Ovary (tissue), 3 donors: ENCODE measurements at regions not wholly inside any gene's neighbourhood (a gene's known extent, or its start where the extent isn't known, plus 50 kb on each side); places are given as distances from the start of the nearest gene placed in this dataset.

Experiments
- CTCF ChIP-seq, 3 donors: fragments of 450-650 bp in 2 of 3; fragments of 200-600 bp in 1 of 3; IDR thresholded peaks; one replicate each; pipeline versions ENCODE4 v1.5.1 to v1.8.0; 2016 to 2022; ENCODE audit warnings: antibody characterized with exemption in 3 of 3, mild to moderate bottlenecking in 1 of 3
- POLR2A ChIP-seq: fragments of 450-650 bp; IDR thresholded peaks from one replicate; pipeline ENCODE4 v1.6.1; 2017; ENCODE audit warnings: antibody characterized with exemption, mild to moderate bottlenecking, moderate library complexity
- donor health status: DM: no; HTN: no; CAD: no.

GRCh38 chr6:145396499-145396898 lies 338.8 kb downstream of the EPM2A start:
- TF ChIP-seq POLR2A: no peak
- no peak for TF ChIP-seq CTCF (IDR thresholded peaks at IDR 0.05)
